ENCODE measurements at regions not wholly inside any gene's neighbourhood (a gene's known extent, or its start where the extent isn't known, plus 50 kb on each side); places are given as distances from the start of the nearest gene placed in this dataset.

- TF ChIP-seq, protein P1, sequence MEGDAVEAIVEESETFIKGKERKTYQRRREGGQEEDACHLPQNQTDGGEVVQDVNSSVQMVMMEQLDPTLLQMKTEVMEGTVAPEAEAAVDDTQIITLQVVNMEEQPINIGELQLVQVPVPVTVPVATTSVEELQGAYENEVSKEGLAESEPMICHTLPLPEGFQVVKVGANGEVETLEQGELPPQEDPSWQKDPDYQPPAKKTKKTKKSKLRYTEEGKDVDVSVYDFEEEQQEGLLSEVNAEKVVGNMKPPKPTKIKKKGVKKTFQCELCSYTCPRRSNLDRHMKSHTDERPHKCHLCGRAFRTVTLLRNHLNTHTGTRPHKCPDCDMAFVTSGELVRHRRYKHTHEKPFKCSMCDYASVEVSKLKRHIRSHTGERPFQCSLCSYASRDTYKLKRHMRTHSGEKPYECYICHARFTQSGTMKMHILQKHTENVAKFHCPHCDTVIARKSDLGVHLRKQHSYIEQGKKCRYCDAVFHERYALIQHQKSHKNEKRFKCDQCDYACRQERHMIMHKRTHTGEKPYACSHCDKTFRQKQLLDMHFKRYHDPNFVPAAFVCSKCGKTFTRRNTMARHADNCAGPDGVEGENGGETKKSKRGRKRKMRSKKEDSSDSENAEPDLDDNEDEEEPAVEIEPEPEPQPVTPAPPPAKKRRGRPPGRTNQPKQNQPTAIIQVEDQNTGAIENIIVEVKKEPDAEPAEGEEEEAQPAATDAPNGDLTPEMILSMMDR (IDR thresholded peaks at IDR 0.05) = no peak
- no peak for TF ChIP-seq POLR2A (IDR thresholded peaks at IDR 0.05)
These were observed 164.5 kb upstream of the AHR start for GRCh38 chr7:17133977-17134376.
